ENCODE measurements at regions not wholly inside any gene's neighbourhood (a gene's known extent, or its start where the extent isn't known, plus 50 kb on each side); places are given as distances from the start of the nearest gene placed in this dataset.

- Histone ChIP-seq H2BK15ac (ENCODE audit: low read depth, poor library complexity, severe bottlenecking) (no peak overlapping the region), H2BK5ac (ENCODE audit: low read depth, low read length, poor library complexity, severe bottlenecking) (no peak overlapping the region), H4K8ac (ENCODE audit: low read length) (no peak overlapping the region), H3K79me1 (replicated peaks; ENCODE audit: low read length, poor library complexity, severe bottlenecking) (no peaks in the 10 kb centered on the region), H3K14ac (ENCODE audit: low read length in 2 of 2) (no peak overlapping the region), H3K9ac (ENCODE audit: low read length) (no peak overlapping the region), H2AFZ (ENCODE audit: low read depth, low read length) (no peak overlapping the region), H3K27me3 (ENCODE audit: control insufficient read depth in 1 of 2, insufficient read depth in 1 of 2, low read length in 2 of 2) (no peaks in the 10 kb centered on the region), H3K18ac (ENCODE audit: low read depth in 1 of 2, low read length in 2 of 2) (no peak overlapping the region), H3K23ac (ENCODE audit: low read length in 2 of 2) (no peak overlapping the region), H3K36me3 (ENCODE audit: control insufficient read depth in 1 of 2, insufficient read depth in 2 of 2, low read depth in 1 of 2, low read length in 2 of 2) (no peaks in the 10 kb centered on the region), H3K4me3 (ENCODE audit: insufficient read depth in 1 of 2, low read depth in 1 of 2, low read length in 2 of 2) (no peak overlapping the region), H2BK12ac (ENCODE audit: low read length in 2 of 2) (no peak overlapping the region), H2AK5ac (ENCODE audit: low read length, severe bottlenecking) (no peak overlapping the region), H4K91ac (ENCODE audit: low read length) (no peak overlapping the region), H3K4ac (ENCODE audit: low read depth in 1 of 2, low read length in 2 of 2) (no peak overlapping the region), H3K4me1 (ENCODE audit: control insufficient read depth, insufficient read depth, low read depth, low read length) (no peaks in the 10 kb centered on the region), H3K4me2 (ENCODE audit: low read length, poor library complexity, severe bottlenecking) (no peak overlapping the region), H3K27ac (ENCODE audit: low read length, poor library complexity, severe bottlenecking) (no peak overlapping the region), H2BK120ac (ENCODE audit: low read depth, low read length) (no peak overlapping the region), H3K9me3 (ENCODE audit: control insufficient read depth, low read length) (no peaks in the 10 kb centered on the region)
- no peak for DNase-seq
- WGBS, result 94% methylated on average over 3 of the region's 4 CpGs
Measured at GRCh38 chr7:34371922-34372321, 286.1 kb upstream of the NPSR1 start.

GRCh38 chr7:34373940-34374339, 284.1 kb upstream of the NPSR1 start:
- Histone ChIP-seq H3K27ac (ENCODE audit: low read length, poor library complexity, severe bottlenecking) (no peak overlapping the region), H3K9me3 (ENCODE audit: control insufficient read depth, low read length) (no peaks in the 10 kb centered on the region), H3K4me1 (ENCODE audit: control insufficient read depth, insufficient read depth, low read depth, low read length) (no peaks in the 10 kb centered on the region), H3K14ac (ENCODE audit: low read length in 2 of 2) (no peak overlapping the region), H3K23ac (ENCODE audit: low read length in 2 of 2) (no peak overlapping the region), H2BK15ac (ENCODE audit: low read depth, poor library complexity, severe bottlenecking) (no peak overlapping the region), H2AK5ac (ENCODE audit: low read length, severe bottlenecking) (no peak overlapping the region), H2BK5ac (ENCODE audit: low read depth, low read length, poor library complexity, severe bottlenecking) (no peak overlapping the region), H3K36me3 (ENCODE audit: control insufficient read depth in 1 of 2, insufficient read depth in 2 of 2, low read depth in 1 of 2, low read length in 2 of 2) (no peaks in the 10 kb centered on the region), H4K8ac (ENCODE audit: low read length) (no peak overlapping the region), H3K4me2 (ENCODE audit: low read length, poor library complexity, severe bottlenecking) (no peak overlapping the region), H3K4me3 (ENCODE audit: insufficient read depth in 1 of 2, low read depth in 1 of 2, low read length in 2 of 2) (no peak overlapping the region), H3K9ac (ENCODE audit: low read length) (no peak overlapping the region), H2AFZ (ENCODE audit: low read depth, low read length) (no peak overlapping the region), H4K91ac (ENCODE audit: low read length) (no peak overlapping the region), H3K4ac (ENCODE audit: low read depth in 1 of 2, low read length in 2 of 2) (no peak overlapping the region), H3K79me1 (replicated peaks; ENCODE audit: low read length, poor library complexity, severe bottlenecking) (no peaks in the 10 kb centered on the region), H3K18ac (ENCODE audit: low read depth in 1 of 2, low read length in 2 of 2) (no peak overlapping the region), H2BK120ac (ENCODE audit: low read depth, low read length) (no peak overlapping the region), H3K27me3 (ENCODE audit: control insufficient read depth in 1 of 2, insufficient read depth in 1 of 2, low read length in 2 of 2) (no peaks in the 10 kb centered on the region), H2BK12ac (ENCODE audit: low read length in 2 of 2) (no peak overlapping the region)
- DNase-seq, result no peak
- 45% methylated on average over 1 of the region's 1 CpG for WGBS

GRCh38 chr7:34382166-34382893, 275.7 kb upstream of the NPSR1 start:
- H2AK5ac ChIP-seq (ENCODE audit: low read length, severe bottlenecking), result no peak overlapping the region
- no peaks in the 10 kb centered on the region for H3K36me3 ChIP-seq (ENCODE audit: control insufficient read depth in 1 of 2, insufficient read depth in 2 of 2, low read depth in 1 of 2, low read length in 2 of 2)
- no peak for DNase-seq
- H3K14ac ChIP-seq (ENCODE audit: low read length in 2 of 2), result no peak overlapping the region
- no peak overlapping the region for H3K18ac ChIP-seq (ENCODE audit: low read depth in 1 of 2, low read length in 2 of 2)
- H4K8ac ChIP-seq (ENCODE audit: low read length), result no peak overlapping the region
- WGBS, result 80% methylated on average over 3 of the region's 4 CpGs
- no peaks in the 10 kb centered on the region for H3K79me1 ChIP-seq (replicated peaks; ENCODE audit: low read length, poor library complexity, severe bottlenecking)
- no peak overlapping the region for H3K4ac ChIP-seq (ENCODE audit: low read depth in 1 of 2, low read length in 2 of 2)
- H3K4me3 ChIP-seq (ENCODE audit: insufficient read depth in 1 of 2, low read depth in 1 of 2, low read length in 2 of 2), result no peak overlapping the region
- H2BK15ac ChIP-seq (ENCODE audit: low read depth, poor library complexity, severe bottlenecking), result no peak overlapping the region
- peaks cover 12% of the 10 kb centered on the region for H3K9me3 ChIP-seq (ENCODE audit: control insufficient read depth, low read length)
- H3K23ac ChIP-seq (ENCODE audit: low read length in 2 of 2), result no peak overlapping the region
- H2BK12ac ChIP-seq (ENCODE audit: low read length in 2 of 2), result no peak overlapping the region
- H2AFZ ChIP-seq (ENCODE audit: low read depth, low read length), result no peak overlapping the region
- no peaks in the 10 kb centered on the region for H3K27me3 ChIP-seq (ENCODE audit: control insufficient read depth in 1 of 2, insufficient read depth in 1 of 2, low read length in 2 of 2)
- H2BK120ac ChIP-seq (ENCODE audit: low read depth, low read length), result no peak overlapping the region
- no peaks in the 10 kb centered on the region for H3K4me1 ChIP-seq (ENCODE audit: control insufficient read depth, insufficient read depth, low read depth, low read length)
- H4K91ac ChIP-seq (ENCODE audit: low read length), result no peak overlapping the region
- H3K27ac ChIP-seq (ENCODE audit: low read length, poor library complexity, severe bottlenecking), result no peak overlapping the region
- no peak overlapping the region for H3K4me2 ChIP-seq (ENCODE audit: low read length, poor library complexity, severe bottlenecking)
- no peak overlapping the region for H3K9ac ChIP-seq (ENCODE audit: low read length)
- H2BK5ac ChIP-seq (ENCODE audit: low read depth, low read length, poor library complexity, severe bottlenecking), result no peak overlapping the region

GRCh38 chr7:34385384-34385783, 272.6 kb upstream of the NPSR1 start:
- Histone ChIP-seq H3K9me3 (ENCODE audit: control insufficient read depth, low read length) (peaks cover 12% of the 10 kb centered on the region), H3K23ac (ENCODE audit: low read length in 2 of 2) (no peak overlapping the region), H3K27me3 (ENCODE audit: control insufficient read depth in 1 of 2, insufficient read depth in 1 of 2, low read length in 2 of 2) (no peaks in the 10 kb centered on the region), H3K79me1 (replicated peaks; ENCODE audit: low read length, poor library complexity, severe bottlenecking) (no peaks in the 10 kb centered on the region), H3K4me1 (ENCODE audit: control insufficient read depth, insufficient read depth, low read depth, low read length) (no peaks in the 10 kb centered on the region), H2BK5ac (ENCODE audit: low read depth, low read length, poor library complexity, severe bottlenecking) (no peak overlapping the region), H3K4ac (ENCODE audit: low read depth in 1 of 2, low read length in 2 of 2) (no peak overlapping the region), H3K9ac (ENCODE audit: low read length) (no peak overlapping the region), H4K8ac (ENCODE audit: low read length) (no peak overlapping the region), H2BK12ac (ENCODE audit: low read length in 2 of 2) (no peak overlapping the region), H4K91ac (ENCODE audit: low read length) (no peak overlapping the region), H3K14ac (ENCODE audit: low read length in 2 of 2) (no peak overlapping the region), H3K18ac (ENCODE audit: low read depth in 1 of 2, low read length in 2 of 2) (no peak overlapping the region), H2AK5ac (ENCODE audit: low read length, severe bottlenecking) (no peak overlapping the region), H2AFZ (ENCODE audit: low read depth, low read length) (no peak overlapping the region), H3K27ac (ENCODE audit: low read length, poor library complexity, severe bottlenecking) (no peak overlapping the region), H3K4me2 (ENCODE audit: low read length, poor library complexity, severe bottlenecking) (no peak overlapping the region), H3K36me3 (ENCODE audit: control insufficient read depth in 1 of 2, insufficient read depth in 2 of 2, low read depth in 1 of 2, low read length in 2 of 2) (no peaks in the 10 kb centered on the region), H2BK15ac (ENCODE audit: low read depth, poor library complexity, severe bottlenecking) (no peak overlapping the region), H3K4me3 (ENCODE audit: insufficient read depth in 1 of 2, low read depth in 1 of 2, low read length in 2 of 2) (no peak overlapping the region), H2BK120ac (ENCODE audit: low read depth, low read length) (no peak overlapping the region)
- DNase-seq, result no peak
- no CpG with 5 or more reads among the region's 1 CpG for WGBS

All from mesenchymal stem cell (in vitro differentiated cells and primary cell).